NCI-H510A treated with DMSO at 0.1 percent for 48 hours (cell line): ENCODE measurements at regions not wholly inside any gene's neighbourhood (a gene's known extent, or its start where the extent isn't known, plus 50 kb on each side); places are given as distances from the start of the nearest gene placed in this dataset.

ENCODE experiments used
- DNase-seq: peaks from one replicate; lab custom pipeline; 2025; lab: John Stamatoyannopoulos, UW

DNA sequence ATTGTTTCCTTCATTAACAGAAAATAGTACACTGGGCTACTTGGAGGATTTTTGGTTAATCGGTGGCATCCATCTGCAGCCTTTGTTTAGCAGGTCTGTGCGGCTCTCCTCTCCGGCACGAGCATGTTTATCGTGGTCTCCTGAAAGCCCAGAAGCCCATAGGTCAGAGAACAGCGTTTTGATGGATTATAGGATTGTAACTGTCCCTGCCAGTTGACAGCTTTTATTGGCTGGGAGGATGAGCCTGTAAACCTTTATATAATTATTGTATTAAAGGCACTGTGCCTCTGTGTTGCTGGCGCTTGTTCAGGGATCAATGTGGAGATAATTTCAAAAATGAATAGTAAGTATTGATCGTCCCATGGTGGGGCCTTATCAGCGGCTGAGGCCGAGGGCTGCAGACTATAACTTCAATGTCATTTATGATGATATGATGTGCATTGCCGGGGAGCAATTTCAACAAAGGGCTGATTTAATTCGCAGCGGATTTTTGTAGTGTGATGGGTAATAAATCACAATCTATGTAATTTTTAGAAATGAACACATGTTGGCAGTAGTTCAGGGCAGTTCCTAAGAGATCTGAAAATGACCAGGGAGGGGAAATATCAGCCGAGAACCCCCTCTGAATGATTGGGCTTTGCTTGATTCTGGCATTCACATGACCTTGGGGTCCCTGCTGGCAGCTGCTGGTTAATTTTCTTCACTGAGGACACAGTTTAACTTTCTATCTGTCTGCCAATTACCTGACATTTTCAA is 736.1 kb downstream of the GALR1 start:
- DNase-seq: no peak

DNA sequence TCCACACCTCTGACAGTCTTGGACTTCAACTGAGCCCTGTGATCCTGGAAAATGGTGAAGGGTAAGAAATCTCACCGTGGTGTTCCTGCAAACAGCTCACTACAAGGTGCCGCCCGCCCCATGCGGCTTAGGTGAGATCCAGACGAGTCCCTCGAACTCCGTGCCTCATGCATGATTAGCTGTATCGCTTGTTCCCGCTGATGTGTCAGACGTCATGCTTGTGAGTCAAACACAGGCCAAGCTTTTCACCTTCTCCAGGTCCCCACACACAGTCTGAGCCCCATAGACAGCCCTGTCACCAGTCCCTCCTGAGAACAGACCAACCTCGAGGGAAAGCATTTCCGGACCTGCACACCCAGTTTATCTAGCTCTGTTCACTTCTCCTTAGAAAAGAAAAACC is 740.5 kb downstream of the GALR1 start:
- DNase-seq: no peak

DNA sequence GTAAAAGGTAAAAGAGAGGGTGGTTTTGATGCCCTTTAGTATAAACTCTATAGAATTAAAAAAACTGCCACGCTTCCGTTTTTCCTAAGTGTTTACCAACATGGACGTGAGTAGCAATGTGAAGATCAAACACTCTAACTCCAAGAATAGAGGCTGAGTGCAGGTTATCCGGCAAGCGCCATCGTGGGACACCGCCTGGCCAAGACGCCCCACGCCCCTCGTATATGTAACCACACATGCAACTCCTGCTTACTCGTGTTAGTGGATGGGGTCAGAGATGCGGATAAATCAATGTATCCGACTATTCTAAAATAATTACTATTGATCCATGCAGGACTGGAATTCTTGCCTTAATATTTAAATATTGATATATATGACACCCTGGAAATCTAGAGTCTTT is 741.3 kb downstream of the GALR1 start:
- no peak for DNase-seq

DNA sequence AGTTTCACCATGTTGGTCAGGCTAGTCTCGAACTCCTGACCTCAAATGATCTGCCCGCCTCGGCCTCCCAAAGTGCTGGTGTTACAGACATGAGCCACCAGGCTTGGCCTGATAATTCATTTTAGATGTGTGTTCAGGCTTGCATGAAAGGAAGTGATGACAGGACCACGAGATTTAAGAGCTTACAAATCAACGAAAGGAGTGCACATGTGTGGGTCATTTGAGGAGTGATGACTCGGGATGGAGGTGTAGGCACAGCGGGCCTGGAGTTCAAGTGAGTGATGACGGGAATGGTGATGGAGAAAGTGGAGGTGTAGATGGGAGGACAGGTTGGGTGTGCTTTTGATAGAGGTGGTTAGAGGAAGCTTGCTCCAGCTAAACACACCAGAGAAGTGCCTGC is 742.4 kb downstream of the GALR1 start:
- DNase-seq: no peak

DNA sequence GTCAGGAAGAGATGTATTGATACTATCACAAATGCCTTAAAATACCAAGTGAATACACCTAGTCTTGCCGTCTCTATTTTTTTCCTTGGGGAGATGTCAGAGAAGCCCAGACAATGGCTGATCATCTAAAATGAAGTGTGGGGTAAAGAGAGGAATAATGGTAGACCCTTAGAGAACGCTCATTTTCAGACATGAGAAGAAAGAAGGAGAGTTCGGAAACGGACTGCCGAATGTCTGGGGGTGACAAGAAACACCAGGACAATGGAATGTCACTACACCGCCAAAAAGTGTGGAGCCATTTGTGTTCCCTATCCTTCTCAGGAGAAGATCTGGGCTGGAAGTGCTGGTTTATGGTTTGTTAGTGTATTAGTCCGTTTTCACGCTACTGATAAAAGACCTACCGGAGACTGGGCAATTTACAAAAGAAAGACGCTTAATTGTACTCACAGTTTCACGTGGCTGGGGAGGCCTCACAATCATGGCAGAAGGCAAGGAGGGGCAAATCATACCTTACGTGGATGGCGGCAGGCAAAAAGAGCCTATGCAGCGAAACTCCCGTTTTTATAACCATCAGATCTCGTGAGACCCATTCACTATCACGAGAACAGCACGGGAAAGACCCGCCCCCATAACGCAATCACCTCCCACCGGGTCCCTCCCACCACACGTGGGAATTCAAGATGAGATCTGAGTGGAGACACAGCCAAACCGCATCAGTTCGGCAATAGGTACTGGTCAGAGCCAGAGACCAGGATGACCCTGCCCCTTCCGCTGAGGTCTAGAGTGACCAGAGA is 743.7 kb downstream of the GALR1 start:
- DNase-seq: no peak

DNA sequence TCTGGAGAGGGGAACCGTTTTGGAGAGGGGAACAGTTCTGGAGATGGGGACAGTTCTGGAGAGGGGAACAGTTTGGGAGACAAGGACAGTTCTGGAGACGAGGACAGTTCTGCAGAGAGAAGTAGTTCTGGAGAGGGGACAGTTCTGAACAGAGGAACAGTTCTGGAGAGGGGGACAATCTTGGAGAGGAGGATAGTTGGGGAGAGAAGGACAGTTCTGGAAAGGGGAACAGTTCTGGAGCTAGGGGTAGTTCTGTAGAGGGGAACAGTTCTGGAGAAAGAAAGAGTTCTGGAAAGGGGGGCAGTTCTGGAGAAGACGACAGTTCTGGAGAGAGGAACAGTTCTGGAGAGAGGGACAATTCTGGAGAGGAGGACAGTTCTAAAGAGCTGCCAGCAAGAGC is 745.9 kb downstream of the GALR1 start:
- no peak for DNase-seq

DNA sequence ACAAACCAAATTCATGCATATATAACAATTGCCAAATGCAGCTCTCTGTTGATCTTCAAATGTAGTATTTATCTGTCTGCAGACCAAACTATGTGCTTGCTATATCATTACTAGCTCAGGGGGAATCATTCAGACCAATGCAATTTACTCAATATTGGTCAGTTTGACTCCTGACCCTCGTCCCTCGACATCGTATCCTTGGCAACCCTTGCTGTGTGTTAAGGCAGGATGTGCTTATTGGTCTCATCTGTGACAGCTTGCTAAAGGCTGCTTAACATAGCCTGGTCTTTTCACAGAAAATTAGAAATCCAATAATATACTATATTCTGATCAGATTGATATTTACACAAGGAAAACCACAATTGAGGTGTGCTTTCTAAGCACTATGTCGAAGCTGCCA is 747.1 kb downstream of the GALR1 start:
- DNase-seq: no peak

DNA sequence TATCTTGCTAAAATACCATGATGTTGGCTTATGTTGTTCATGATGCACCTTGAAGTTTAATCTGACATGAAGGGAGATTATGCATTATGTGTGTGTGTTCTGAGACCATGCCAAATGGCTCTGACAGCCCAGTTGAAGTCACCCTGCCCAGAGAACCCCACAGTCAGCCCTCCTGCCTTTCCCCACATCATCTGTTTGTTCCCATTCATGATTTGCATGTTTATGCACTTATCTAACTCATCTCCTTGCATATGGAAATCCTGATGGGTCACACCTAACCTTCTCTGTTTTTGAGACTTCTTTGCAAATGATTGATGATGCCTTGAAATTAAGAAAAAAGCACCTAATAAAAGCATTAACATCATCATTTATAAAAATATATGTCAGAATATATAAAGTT is 752.2 kb downstream of the GALR1 start:
- no peak for DNase-seq

DNA sequence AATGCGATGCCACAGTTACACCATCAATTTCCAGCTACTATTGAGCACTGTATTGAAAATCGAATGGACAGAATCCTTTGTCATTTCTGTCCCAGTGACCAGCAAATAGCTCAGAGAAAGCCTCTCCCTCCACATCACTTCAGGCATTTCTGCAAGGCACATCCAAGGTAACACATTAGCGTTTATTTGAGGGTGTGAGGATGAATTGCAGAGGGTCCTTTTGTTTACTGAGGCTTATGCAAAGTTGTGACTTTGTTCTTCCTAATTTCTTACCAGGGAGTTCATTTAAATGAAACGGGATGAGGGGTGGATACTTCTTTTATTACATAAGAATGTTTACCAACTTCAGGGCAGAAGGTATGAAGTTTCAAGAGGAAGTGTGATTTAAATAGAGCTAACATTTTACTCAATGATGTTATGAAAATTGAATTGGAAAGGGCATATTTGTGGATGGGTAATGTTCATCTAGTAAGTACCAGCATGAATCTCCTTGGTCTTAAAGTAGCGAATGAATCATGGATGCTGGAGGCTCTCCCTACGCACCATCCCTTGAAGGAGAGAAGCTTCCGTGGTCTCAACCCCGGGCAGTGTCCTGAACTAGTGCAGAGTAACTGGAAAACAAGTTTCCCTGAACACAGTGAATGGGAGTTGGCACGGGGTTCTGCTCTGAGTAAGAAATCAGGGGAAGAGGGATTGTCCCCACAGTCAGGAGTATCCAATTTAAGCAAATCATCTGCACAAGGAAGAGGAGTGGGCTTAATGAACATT is 756.5 kb downstream of the GALR1 start:
- no peak for DNase-seq

DNA sequence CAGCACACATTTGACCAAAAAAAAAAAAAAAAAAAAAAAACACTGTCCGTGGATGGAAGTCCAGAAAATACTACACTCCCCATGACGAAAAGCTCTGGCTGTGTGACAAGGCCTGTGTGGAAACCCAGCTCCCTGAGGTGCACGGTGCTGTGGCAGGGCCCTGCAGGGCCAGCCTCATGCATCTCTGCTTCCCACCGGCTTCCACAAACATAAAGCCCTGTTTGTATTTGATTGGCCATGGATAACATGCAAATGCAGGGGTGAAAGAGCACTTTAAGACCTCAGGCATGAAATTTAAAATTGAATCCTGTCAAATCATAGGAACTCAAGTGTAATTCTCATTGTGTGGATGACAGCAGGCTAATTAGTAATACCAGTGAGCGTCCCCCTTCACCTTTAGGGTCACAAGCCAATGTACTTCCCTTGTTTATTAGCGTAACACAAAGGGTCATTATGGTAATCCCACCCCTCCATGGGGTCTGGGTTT is 757.2 kb downstream of the GALR1 start:
- DNase-seq: no peak

DNA sequence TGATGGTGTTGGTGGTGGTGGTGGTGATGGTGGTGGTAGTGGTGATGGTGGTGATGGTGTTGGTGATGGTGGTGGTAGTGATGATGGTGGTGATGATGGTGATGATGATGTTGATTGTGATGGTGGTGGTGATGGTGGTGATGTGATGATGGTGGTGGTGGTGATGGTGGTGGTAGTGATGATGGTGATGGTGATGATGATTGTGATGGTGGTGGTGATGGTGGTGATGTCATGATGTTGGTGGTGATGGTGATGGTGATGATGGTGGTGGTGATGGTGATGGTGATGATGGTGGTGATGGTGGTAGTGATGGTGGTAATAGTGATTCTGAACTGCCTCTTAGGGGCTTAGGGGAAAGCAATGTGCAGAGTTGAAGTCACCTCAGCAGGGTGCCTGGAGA is 760.7 kb downstream of the GALR1 start:
- no peak for DNase-seq

DNA sequence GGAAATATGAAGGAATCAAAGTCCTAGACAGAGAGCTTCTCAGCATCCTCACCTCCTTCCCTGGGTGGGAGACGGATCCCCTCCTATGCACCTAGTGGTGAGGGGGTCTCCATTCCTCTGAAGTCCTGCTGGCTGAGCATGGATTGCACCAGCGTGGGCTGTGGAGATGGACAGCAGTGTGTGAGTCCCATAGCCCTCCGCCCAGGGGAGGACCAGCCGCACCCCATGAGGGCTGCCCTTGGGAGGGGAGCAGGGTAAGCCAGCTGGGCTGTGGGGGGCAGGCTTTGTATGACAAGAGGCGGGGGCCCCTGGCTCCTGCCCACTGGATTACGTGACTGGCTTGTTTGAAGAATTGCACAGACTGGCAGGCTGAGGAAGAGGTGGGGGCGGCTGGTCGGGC is 768.2 kb downstream of the GALR1 start:
- DNase-seq: no peak

DNA sequence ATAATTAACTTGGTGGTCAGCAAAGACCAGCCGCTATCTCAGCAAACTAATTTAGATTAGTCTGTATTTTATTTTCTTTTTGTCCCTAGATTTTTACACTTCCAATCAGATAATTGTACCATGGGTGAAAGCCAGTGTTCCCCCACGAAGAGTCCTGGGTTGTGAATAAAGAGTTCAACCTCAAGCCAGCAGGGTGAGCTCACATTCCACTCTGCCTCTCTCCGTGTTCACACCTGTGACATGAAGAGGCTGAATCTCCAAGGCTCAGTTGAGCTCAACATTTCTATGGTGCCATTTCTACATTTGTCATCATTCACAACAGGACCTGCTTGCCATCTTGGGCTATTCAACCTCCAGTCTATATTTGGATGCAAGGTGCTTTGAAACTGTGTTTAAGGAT is 771.5 kb downstream of the GALR1 start:
- peak; percentile 71 for DNase-seq

DNA sequence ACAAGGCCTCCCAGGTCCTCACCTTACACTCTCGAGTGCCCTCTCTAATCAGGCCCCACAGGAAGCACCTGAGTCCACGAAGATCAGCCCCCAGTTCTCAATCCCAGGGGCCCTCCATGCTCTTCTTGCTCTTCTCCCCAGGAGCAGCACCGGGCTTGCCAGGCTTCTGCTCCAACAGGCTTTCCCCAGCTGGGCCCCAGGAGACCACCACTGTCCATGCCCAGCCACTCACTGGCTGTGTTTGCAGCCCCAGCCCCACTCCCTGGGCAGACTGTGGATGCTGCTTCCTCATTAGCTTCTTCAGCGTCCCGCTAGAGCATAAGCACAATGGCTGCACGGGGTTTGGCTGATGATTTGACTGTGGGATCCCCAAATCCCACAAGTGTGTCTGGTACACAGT is 781.9 kb downstream of the GALR1 start:
- no peak for DNase-seq

DNA sequence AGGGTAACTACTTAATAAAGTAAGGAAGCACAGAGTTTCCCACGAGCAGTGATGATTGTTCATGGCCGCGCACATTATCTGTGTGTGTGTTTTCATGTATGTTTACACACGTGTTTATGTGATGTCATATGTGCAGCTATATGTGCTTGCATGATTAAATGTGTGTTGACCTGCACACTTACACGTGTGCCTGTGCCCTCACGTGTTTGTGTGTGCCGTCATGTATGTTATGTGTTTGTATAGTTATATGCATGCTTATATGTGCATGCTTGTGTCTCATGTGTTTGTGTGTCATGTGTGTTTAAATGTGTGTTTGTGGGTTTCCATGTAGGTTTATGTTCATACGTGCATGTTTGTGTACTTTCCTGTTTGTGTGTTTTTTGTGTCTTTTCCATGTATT is 782.3 kb downstream of the GALR1 start:
- no peak for DNase-seq

DNA sequence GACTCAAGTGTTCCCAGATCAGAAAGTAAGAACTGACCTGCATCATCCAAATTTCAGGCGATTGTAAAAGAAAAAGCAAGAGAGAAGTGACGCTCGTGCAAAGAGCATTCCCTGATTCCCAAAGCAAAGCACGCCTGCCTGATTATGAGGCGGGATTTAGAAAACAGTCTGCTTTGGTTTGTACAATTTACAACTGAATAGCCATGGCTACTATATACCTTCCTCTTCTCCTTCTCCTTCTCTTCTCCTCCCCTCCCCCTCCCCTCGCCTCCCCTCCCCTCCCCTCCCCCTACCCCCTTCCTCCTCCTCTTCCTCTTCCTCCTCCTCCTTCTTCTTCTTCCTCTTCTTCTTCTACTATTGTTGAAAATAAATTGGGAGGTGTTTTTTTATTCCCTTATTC is 782.9 kb downstream of the GALR1 start:
- no peak for DNase-seq

DNA sequence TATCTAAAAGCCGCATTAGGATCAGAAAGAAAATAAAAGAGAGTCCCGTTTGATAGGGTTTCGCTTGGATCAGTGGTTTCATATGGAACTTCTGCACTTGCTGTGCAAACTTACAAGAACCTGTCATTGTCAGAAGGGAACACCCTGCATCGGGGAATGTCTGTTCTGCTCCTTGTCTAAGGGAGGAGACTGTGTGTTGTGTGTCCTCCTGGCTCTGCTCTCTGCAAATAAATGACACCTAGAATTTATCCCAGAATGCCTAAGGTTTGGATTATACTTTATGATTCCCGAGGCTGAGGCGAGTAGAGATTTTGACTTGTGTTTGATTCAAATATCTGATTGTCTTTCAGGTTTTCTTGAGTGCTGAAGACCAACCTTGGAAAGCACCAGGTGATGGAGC is 785.1 kb downstream of the GALR1 start:
- no peak for DNase-seq

DNA sequence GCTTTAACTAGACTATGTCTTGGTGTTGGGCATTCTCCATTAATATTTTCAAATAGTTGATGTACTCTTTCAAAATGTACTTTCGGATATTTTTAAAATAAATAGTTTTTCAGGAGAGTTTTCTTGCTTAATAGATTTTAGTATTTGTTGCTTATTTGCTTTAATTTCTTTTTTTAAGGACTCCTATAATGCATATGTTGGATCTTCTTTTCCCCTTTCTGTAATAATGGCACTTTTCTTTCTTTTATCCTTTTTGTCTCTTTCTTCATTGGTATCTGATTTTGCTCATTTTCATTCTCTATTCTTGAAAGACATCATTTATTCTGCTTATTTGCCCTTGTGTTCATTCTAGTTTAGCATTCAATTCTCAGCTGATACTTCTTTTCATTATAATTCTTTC is 791.6 kb downstream of the GALR1 start:
- no peak for DNase-seq

DNA sequence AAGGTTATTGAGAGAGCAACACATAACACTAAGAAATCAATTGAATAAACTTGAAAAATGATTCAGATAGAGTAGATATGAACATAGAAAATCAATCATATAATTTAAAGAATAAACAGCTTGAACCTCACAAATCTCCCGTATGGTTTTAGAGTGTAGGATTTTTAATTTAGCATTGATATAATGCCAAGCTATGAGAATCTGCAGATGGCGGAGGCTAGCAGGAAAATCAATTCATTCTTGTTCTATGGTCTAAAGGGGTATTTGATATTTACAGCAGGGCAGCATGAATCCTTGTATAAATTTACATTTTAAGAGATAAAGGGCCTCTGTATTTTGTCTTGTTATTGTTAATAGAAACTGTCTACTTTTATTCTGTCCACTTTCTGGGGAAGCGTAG is 797.0 kb downstream of the GALR1 start:
- no peak for DNase-seq

DNA sequence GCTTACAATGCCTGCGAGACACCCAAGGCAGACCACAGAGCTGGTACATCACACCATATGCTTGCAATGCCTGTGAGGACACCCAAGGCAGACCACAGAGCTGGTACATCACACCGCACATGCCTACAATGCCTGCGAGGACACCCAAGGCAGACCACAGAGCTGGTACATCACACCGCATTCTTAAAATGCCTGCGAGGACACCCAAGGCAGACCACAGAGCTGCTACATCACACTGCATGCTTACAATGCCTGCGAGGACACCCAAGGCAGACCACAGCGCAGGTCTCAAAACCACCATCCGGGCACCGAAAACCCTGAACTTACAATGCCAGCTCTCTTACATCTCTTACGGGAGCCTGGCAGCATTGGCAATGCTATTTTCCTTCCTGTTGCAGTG is 799.6 kb downstream of the GALR1 start:
- no peak for DNase-seq

DNA sequence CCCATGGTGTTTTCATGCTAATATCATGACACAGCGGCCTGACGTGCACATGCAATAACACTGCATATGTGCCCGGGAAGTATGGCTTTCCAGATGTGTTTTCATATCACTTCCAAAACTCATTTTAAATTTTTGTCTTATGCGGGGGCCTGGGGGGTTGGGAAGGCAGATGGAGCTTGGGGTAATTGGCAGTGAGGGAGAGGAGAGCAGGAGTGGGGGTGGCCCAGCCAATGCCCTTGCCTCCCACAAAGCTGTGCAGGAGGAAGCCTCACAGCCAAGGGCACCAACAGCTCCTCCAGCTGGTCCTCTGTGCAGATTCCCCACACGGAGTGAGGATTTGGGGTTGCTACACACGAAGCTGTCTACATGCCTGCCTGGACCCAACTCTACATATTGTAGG is 805.2 kb downstream of the GALR1 start:
- DNase-seq: no peak

DNA sequence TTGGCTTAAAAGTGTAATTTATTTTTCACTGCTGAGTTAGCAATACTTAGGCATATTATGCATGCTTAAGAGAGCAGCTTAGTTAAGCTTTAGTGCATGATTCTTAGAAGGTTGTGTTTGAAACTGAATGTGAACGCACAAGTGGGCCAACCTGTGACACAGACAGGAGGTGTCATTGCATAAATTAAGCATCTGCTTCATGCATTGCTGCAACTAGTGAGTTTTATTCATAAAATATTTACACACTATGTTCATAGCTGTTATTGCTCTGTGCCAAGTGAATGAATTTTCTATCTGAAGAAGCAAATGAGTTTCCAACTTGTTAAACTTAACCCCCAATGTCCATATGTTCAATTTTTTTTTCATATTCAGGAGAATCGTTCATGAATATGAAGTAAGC is 806.4 kb downstream of the GALR1 start:
- DNase-seq: no peak
